Thyroid gland (tissue), 4 donors: ENCODE measurements at regions not wholly inside any gene's neighbourhood (a gene's known extent, or its start where the extent isn't known, plus 50 kb on each side); places are given as distances from the start of the nearest gene placed in this dataset.

Experiments used
- CTCF ChIP-seq, 6 experiments: fragments of 200-600 bp in 3 of 6; fragments of 450-650 bp in 3 of 6; sonication (generic) in 3 of 6; IDR thresholded peaks; one replicate each; pipeline ENCODE4 v1.5.1; 2016 to 2019; ENCODE audit warnings: antibody characterized with exemption in 6 of 6, mild to moderate bottlenecking in 2 of 6, inconsistent platforms in 1 of 6, moderate library complexity in 1 of 6
- POLR2A ChIP-seq, 2 donors: fragments of 450-650 bp; IDR thresholded peaks; one replicate each; pipeline ENCODE4 v1.6.1; 2017; ENCODE audit warnings: antibody characterized with exemption in 2 of 2, mild to moderate bottlenecking in 2 of 2, moderate library complexity in 1 of 2

GRCh38 chr12:59494617-59495016 lies 101.2 kb upstream of the SLC16A7 start:
- TF ChIP-seq CTCF (IDR thresholded peaks at IDR 0.05) (no peak), POLR2A (IDR thresholded peaks at IDR 0.05) (no peak)
